GM23338 (cell line): ENCODE measurements at regions not wholly inside any gene's neighbourhood (a gene's known extent, or its start where the extent isn't known, plus 50 kb on each side); places are given as distances from the start of the nearest gene placed in this dataset.

Experiments
- CTCF ChIP-seq, 2 experiments: fragments of 200-600 bp in 1 of 2; sonication (generic) in 1 of 2; conservative IDR thresholded peaks; 2 replicates each; pipeline versions ENCODE4 v1.5.1 to v1.6.1; 2016 to 2017; ENCODE audit warnings: antibody characterized with exemption in 2 of 2, low read depth in 2 of 2, mild to moderate bottlenecking in 2 of 2, moderate library complexity in 1 of 2
- EZH2 ChIP-seq: fragments of 200-600 bp; sonication (generic); IDR thresholded peaks from one replicate; pipeline ENCODE4 v1.8.0; 2017; ENCODE audit warnings: antibody characterized with exemption, mild to moderate bottlenecking, low read depth; ENCODE audit not compliant: unreplicated experiment

- TF ChIP-seq CTCF (conservative IDR thresholded peaks at IDR 0.05; ENCODE audit: low read depth in 2 of 2), result no peak
- TF ChIP-seq EZH2, result no peak
Observed at GRCh38 chr9:11107196-11107595, 494.4 kb upstream of the PTPRD start.
